ENCODE measurements at regions not wholly inside any gene's neighbourhood (a gene's known extent, or its start where the extent isn't known, plus 50 kb on each side); places are given as distances from the start of the nearest gene placed in this dataset.

DNA sequence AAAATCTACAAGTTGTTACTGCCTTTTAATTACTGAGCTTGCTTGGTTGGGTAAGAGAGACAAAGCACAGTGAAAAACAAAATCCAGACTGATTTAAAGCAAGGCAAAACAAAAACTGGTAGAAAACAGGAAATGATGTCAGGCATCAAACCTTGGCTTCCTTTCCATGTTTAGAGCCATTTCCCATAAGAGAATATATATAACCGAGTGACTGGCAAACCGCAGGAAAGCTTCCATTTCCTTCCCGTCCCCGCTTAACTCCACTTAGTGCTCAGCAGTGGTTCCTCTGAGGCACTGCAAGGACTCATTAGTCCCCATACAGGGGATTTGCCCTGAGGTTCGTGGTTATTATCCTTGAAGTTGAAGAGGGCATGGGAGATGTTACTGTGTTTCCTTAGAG is 446.3 kb downstream of the LPIN1 start:
- Histone ChIP-seq H4K20me1 (ENCODE audit: control insufficient read depth, insufficient read depth, low read depth, low read length) (no peaks in the 10 kb centered on the region), H3K27me3 (ENCODE audit: control insufficient read depth, low read length) (no peaks in the 10 kb centered on the region), H3K36me3 (ENCODE audit: control insufficient read depth, low read length) (no peaks in the 10 kb centered on the region), H3K9me2 (replicated peaks; ENCODE audit: control insufficient read depth, low read length) (no peaks in the 10 kb centered on the region), H3K4me2 (ENCODE audit: low read length) (0 out of 2 replicates have a peak overlapping the region, but pooled peaks have one; percentile 1), H3K4me3 (ENCODE audit: low read length) (no peak overlapping the region), H3K27ac (ENCODE audit: low read depth, low read length) (no peak overlapping the region), H3K9me3 (ENCODE audit: control insufficient read depth, insufficient read depth, low read length) (no peaks in the 10 kb centered on the region), H3K79me2 (ENCODE audit: control insufficient read depth, low read length) (no peaks in the 10 kb centered on the region), H3K4me1 (ENCODE audit: control insufficient read depth, low read length) (peaks cover 7% of the 10 kb centered on the region; the same call in 1 of the 2 replicates), H3F3A (ENCODE audit: control insufficient read depth, insufficient read depth) (no peaks in the 10 kb centered on the region)
- TF ChIP-seq, protein P1, sequence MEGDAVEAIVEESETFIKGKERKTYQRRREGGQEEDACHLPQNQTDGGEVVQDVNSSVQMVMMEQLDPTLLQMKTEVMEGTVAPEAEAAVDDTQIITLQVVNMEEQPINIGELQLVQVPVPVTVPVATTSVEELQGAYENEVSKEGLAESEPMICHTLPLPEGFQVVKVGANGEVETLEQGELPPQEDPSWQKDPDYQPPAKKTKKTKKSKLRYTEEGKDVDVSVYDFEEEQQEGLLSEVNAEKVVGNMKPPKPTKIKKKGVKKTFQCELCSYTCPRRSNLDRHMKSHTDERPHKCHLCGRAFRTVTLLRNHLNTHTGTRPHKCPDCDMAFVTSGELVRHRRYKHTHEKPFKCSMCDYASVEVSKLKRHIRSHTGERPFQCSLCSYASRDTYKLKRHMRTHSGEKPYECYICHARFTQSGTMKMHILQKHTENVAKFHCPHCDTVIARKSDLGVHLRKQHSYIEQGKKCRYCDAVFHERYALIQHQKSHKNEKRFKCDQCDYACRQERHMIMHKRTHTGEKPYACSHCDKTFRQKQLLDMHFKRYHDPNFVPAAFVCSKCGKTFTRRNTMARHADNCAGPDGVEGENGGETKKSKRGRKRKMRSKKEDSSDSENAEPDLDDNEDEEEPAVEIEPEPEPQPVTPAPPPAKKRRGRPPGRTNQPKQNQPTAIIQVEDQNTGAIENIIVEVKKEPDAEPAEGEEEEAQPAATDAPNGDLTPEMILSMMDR (IDR thresholded peaks at IDR 0.05; ENCODE audit: low read depth, low read length, poor library complexity, severe bottlenecking) = no peak
- no peak for TF ChIP-seq EZH2phosphoT487 (IDR thresholded peaks at IDR 0.05; ENCODE audit: borderline replicate concordance, low read length)

DNA sequence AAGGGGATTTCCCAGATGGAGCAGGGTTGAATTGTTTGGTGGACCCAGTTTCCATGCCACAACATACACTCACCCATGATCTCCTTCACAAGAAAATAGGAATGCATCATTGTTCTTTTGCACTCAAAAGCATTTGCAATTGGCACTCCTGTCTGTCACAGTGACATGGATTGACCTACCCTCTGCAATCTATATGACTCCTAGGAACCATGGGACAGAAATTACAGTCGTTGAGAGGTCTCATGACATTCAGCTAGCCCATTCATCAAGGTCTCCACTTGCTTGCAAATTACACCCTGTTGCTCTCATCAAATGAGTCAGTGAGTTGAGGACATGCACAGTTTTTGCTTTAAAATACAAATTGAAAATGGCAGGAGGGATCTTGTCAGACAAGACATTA is 448.5 kb downstream of the LPIN1 start:
- Histone ChIP-seq H3K9me2 (replicated peaks; ENCODE audit: control insufficient read depth, low read length) (no peaks in the 10 kb centered on the region), H3K36me3 (ENCODE audit: control insufficient read depth, low read length) (no peaks in the 10 kb centered on the region), H3K4me1 (ENCODE audit: control insufficient read depth, low read length) (peaks cover 7% of the 10 kb centered on the region; the same call in 1 of the 2 replicates), H3K4me3 (ENCODE audit: low read length) (no peak overlapping the region), H3K79me2 (ENCODE audit: control insufficient read depth, low read length) (no peaks in the 10 kb centered on the region), H4K20me1 (ENCODE audit: control insufficient read depth, insufficient read depth, low read depth, low read length) (no peaks in the 10 kb centered on the region), H3K27ac (ENCODE audit: low read depth, low read length) (no peak overlapping the region), H3F3A (ENCODE audit: control insufficient read depth, insufficient read depth) (no peaks in the 10 kb centered on the region), H3K27me3 (ENCODE audit: control insufficient read depth, low read length) (no peaks in the 10 kb centered on the region), H3K9me3 (ENCODE audit: control insufficient read depth, insufficient read depth, low read length) (no peaks in the 10 kb centered on the region), H3K4me2 (ENCODE audit: low read length) (no peak overlapping the region)
- no peak for TF ChIP-seq EZH2phosphoT487 (IDR thresholded peaks at IDR 0.05; ENCODE audit: borderline replicate concordance, low read length)
- TF ChIP-seq, protein P1 (IDR thresholded peaks at IDR 0.05; ENCODE audit: low read depth, low read length, poor library complexity, severe bottlenecking) = no peak

DNA sequence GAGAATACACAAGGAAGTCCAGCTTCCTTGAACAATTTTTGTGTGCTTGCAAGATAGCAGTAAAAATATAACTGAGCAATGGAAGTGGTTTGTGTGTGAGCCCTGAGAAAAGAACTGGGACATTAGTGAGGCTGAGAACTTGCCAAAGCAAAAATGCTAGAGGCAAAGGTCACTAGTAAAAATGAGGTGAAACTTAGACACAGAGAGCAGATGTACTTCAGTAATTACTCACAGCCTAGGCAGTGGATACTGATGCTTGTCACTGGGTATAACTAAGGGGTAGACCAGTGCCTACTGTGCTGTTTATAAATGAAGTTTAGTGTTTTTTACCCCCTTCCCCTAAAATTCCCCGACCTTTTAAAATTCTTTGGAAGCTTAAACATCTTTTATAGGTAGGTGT is 450.1 kb downstream of the LPIN1 start:
- Histone ChIP-seq H3K9me2 (replicated peaks; ENCODE audit: control insufficient read depth, low read length) (no peaks in the 10 kb centered on the region), H3K79me2 (ENCODE audit: control insufficient read depth, low read length) (no peaks in the 10 kb centered on the region), H3K27me3 (ENCODE audit: control insufficient read depth, low read length) (no peaks in the 10 kb centered on the region), H3K27ac (ENCODE audit: low read depth, low read length) (no peak overlapping the region), H3K4me1 (ENCODE audit: control insufficient read depth, low read length) (peaks cover 7% of the 10 kb centered on the region; the same call in 1 of the 2 replicates), H3K36me3 (ENCODE audit: control insufficient read depth, low read length) (no peaks in the 10 kb centered on the region), H3K4me2 (ENCODE audit: low read length) (no peak overlapping the region), H3K4me3 (ENCODE audit: low read length) (no peak overlapping the region), H4K20me1 (ENCODE audit: control insufficient read depth, insufficient read depth, low read depth, low read length) (no peaks in the 10 kb centered on the region), H3K9me3 (ENCODE audit: control insufficient read depth, insufficient read depth, low read length) (no peaks in the 10 kb centered on the region), H3F3A (ENCODE audit: control insufficient read depth, insufficient read depth) (no peaks in the 10 kb centered on the region)
- no peak for TF ChIP-seq EZH2phosphoT487 (IDR thresholded peaks at IDR 0.05; ENCODE audit: borderline replicate concordance, low read length)
- TF ChIP-seq, protein P1 (IDR thresholded peaks at IDR 0.05; ENCODE audit: low read depth, low read length, poor library complexity, severe bottlenecking) = no peak
